NCI-H1105 treated with DMSO at 0.1 percent for 48 hours (cell line): ENCODE measurements at regions not wholly inside any gene's neighbourhood (a gene's known extent, or its start where the extent isn't known, plus 50 kb on each side); places are given as distances from the start of the nearest gene placed in this dataset.
"Not testable (repeated sequence)": the region's sequence is repeated elsewhere in the genome, so short reads cannot be mapped to it uniquely, and the experiment has no call there.

Source experiments
- DNase-seq: peaks from one replicate; lab custom pipeline; 2025; lab: John Stamatoyannopoulos, UW

- DNase-seq = no peak
These were observed 193.5 kb upstream of the AMOT start for GRCh38 chrX:113033966-113034680.

GRCh38 chrX:113019958-113020357 is 179.3 kb upstream of the AMOT start:
- no peak for DNase-seq

- DNase-seq = no peak
These were observed 169.2 kb upstream of the AMOT start for GRCh38 chrX:113009837-113010236.

GRCh38 chrX:113009029-113009428 is 168.4 kb upstream of the AMOT start:
- no peak for DNase-seq

- no peak for DNase-seq
These were observed 161.2 kb upstream of the AMOT start for GRCh38 chrX:113001836-113002235.

GRCh38 chrX:112997991-112998390 is 157.4 kb upstream of the AMOT start:
- DNase-seq = no peak

GRCh38 chrX:112991801-112992200 is 151.2 kb upstream of the AMOT start:
- DNase-seq = no peak

- DNase-seq = no peak
These were observed 139.2 kb upstream of the AMOT start for GRCh38 chrX:112979879-112980278.

- no peak for DNase-seq
These were observed 127.9 kb upstream of the AMOT start for GRCh38 chrX:112968351-112969133.

- DNase-seq = no peak
These were observed 127.3 kb upstream of the AMOT start for GRCh38 chrX:112967903-112968302.

GRCh38 chrX:112967341-112967740 is 126.7 kb upstream of the AMOT start:
- no peak for DNase-seq

GRCh38 chrX:112961981-112962380 is 121.3 kb upstream of the AMOT start:
- DNase-seq = no peak

GRCh38 chrX:112947981-112948615 is 107.5 kb upstream of the AMOT start:
- DNase-seq = no peak

GRCh38 chrX:112946227-112946626 is 105.6 kb upstream of the AMOT start:
- no peak for DNase-seq

GRCh38 chrX:112945826-112946225 is 105.2 kb upstream of the AMOT start:
- DNase-seq = no peak

GRCh38 chrX:112941209-112941837 is 100.7 kb upstream of the AMOT start:
- no peak for DNase-seq

- no peak for DNase-seq
These were observed 94.4 kb upstream of the AMOT start for GRCh38 chrX:112935029-112935428.

GRCh38 chrX:112931900-112932299 is 91.3 kb upstream of the AMOT start:
- no peak for DNase-seq

- DNase-seq = no peak
These were observed 90.8 kb upstream of the AMOT start for GRCh38 chrX:112931478-112931877.

- not testable (repeated sequence) for DNase-seq
These were observed 82.8 kb upstream of the AMOT start for GRCh38 chrX:112923381-112923780.

GRCh38 chrX:112913807-112914206 is 73.2 kb upstream of the AMOT start:
- DNase-seq = no peak

GRCh38 chrX:112910418-112910817 is 69.8 kb upstream of the AMOT start:
- no peak for DNase-seq
